Endodermal cell (in vitro differentiated cells): ENCODE measurements at regions not wholly inside any gene's neighbourhood (a gene's known extent, or its start where the extent isn't known, plus 50 kb on each side); places are given as distances from the start of the nearest gene placed in this dataset.

Experiments
- DNase-seq: peaks from one replicate; pipeline ENCODE4 v3.0.0-alpha.2; 2017
- H3K27ac ChIP-seq: 2 replicates; pipeline ENCODE4 v1.5.1; 2013; ENCODE audit warnings: mild to moderate bottlenecking, low read depth, low read length, moderate library complexity
- H3K27me3 ChIP-seq: 2 replicates; pipeline ENCODE4 v1.6.1; 2013; ENCODE audit warnings: mild to moderate bottlenecking, low read length, moderate library complexity; ENCODE audit not compliant: insufficient read depth, control insufficient read depth, poor library complexity, severe bottlenecking
- H3K36me3 ChIP-seq: 2 replicates; pipeline ENCODE4 v1.7.0; 2013; ENCODE audit warnings: mild to moderate bottlenecking, low read length, moderate library complexity; ENCODE audit not compliant: control insufficient read depth, insufficient read depth
- H3K4me1 ChIP-seq: one replicate; pipeline ENCODE4 v1.7.0; 2013; ENCODE audit warnings: low read length; ENCODE audit not compliant: control insufficient read depth, insufficient read depth
- H3K4me3 ChIP-seq: 2 replicates; pipeline ENCODE4 v1.5.1; 2013; ENCODE audit warnings: mild to moderate bottlenecking, low read length, moderate library complexity
- H3K9ac ChIP-seq: 2 replicates; pipeline ENCODE4 v1.6.1; 2013; ENCODE audit warnings: mild to moderate bottlenecking, low read length, moderate library complexity; ENCODE audit not compliant: poor library complexity, severe bottlenecking; ENCODE audit errors: extremely low read depth
- H3K9me3 ChIP-seq: 2 replicates; pipeline ENCODE4 v1.6.1; 2013; ENCODE audit warnings: mild to moderate bottlenecking, low read length, moderate library complexity; ENCODE audit not compliant: control insufficient read depth
- H3K27ac Mint-ChIP-seq: 2 replicates; pipeline ENCODE4 v1.8.0; 2020; ENCODE audit warnings: mixed read lengths
- H3K27me3 Mint-ChIP-seq: 2 replicates; pipeline ENCODE4 v1.8.0; 2021; ENCODE audit warnings: mild to moderate bottlenecking, mixed read lengths; ENCODE audit not compliant: insufficient read depth
- H3K36me3 Mint-ChIP-seq: 2 replicates; pipeline ENCODE4 v1.8.0; 2020; ENCODE audit warnings: low read depth, mixed read lengths
- H3K4me1 Mint-ChIP-seq: 2 replicates; pipeline ENCODE4 v1.8.0; 2020; ENCODE audit warnings: mixed read lengths
- H3K4me3 Mint-ChIP-seq: 2 replicates; pipeline ENCODE4 v1.8.0; 2020; ENCODE audit warnings: mild to moderate bottlenecking, moderate library complexity, mixed read lengths
- H3K9me3 Mint-ChIP-seq: 2 replicates; pipeline ENCODE4 v1.8.0; 2020; ENCODE audit warnings: mild to moderate bottlenecking, mixed read lengths
- WGBS, 2 experiments: methylation state at CpG; one replicate each; pipeline versions ENCODE4 v1.1.5 to v1.1.7; 2013; ENCODE audit warnings: missing lambda C conversion rate in 2 of 2, mixed read lengths in 1 of 2; ENCODE audit not compliant: insufficient coverage in 1 of 2, insufficient read length in 1 of 2; 5-methylcytosine and 5-hydroxymethylcytosine counted together
- TF ChIP-seq, protein P1 (sequence below): fragments of 200-600 bp; sonication (generic); conservative IDR thresholded peaks from 2 replicates; pipeline ENCODE4 v1.5.0; 2021; ENCODE audit warnings: antibody characterized with exemption, mild to moderate bottlenecking

DNA sequence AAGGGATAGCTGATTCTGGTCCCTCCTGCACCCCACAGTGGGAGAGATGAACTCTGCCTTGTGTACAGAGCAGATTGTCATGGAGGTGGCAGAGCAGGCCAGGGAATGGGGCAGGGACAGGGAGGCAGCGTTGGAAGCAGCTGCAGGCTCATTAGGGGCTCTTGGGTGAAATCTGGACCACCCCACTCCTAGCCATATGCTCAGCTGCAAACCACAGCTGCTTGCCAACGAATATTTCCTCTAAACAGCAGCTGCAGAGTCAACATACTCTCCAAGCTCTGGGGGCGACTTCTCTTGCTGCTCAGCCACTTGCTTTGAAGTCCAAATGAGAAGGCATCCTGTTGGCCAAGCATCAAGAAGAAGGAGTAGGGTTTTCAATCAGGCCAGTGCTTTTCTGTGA lies 302.3 kb upstream of the AUTS2 start:
- 83 to 86% methylated on average over 3 of the region's 3 CpGs for WGBS, 2 experiments
- no peaks in the 10 kb centered on the region for H3K9me3 ChIP-seq
- Mint-ChIP-seq H3K27me3 (peaks cover 7% of the 10 kb centered on the region), H3K4me1 (peaks cover 6% of the 10 kb centered on the region), H3K4me3 (no peak overlapping the region), H3K27ac (no peak overlapping the region), H3K36me3 (no peaks in the 10 kb centered on the region), H3K9me3 (peaks cover 2% of the 10 kb centered on the region)
- no peaks in the 10 kb centered on the region for H3K27me3 ChIP-seq
- TF ChIP-seq, protein P1, sequence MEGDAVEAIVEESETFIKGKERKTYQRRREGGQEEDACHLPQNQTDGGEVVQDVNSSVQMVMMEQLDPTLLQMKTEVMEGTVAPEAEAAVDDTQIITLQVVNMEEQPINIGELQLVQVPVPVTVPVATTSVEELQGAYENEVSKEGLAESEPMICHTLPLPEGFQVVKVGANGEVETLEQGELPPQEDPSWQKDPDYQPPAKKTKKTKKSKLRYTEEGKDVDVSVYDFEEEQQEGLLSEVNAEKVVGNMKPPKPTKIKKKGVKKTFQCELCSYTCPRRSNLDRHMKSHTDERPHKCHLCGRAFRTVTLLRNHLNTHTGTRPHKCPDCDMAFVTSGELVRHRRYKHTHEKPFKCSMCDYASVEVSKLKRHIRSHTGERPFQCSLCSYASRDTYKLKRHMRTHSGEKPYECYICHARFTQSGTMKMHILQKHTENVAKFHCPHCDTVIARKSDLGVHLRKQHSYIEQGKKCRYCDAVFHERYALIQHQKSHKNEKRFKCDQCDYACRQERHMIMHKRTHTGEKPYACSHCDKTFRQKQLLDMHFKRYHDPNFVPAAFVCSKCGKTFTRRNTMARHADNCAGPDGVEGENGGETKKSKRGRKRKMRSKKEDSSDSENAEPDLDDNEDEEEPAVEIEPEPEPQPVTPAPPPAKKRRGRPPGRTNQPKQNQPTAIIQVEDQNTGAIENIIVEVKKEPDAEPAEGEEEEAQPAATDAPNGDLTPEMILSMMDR = no peak
- H3K9ac ChIP-seq = no peak overlapping the region
- no peaks in the 10 kb centered on the region for H3K36me3 ChIP-seq
- no peak overlapping the region for H3K4me3 ChIP-seq
- H3K4me1 ChIP-seq = no peaks in the 10 kb centered on the region
- no peak overlapping the region for H3K27ac ChIP-seq
- DNase-seq = no peak

DNA sequence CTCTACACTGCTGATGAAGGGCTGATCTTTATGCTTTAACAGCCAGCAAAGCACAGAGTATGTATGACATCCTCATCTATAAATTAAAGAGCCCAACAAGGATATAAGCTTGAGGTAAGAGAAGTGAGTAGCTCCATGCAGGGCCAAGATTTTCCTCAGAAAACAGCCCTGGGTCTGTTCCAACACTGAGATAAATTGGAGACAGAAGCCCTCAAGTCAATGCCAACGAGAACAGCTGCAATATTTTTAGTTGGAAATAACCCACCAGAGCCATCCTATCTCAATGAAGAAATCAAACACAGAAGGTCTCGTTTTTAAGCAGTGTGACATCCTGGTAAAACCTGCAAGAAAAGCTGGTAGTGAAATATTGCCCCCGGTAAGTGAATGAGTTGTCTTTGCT lies 297.0 kb upstream of the AUTS2 start:
- H3K9me3 Mint-ChIP-seq = peaks cover 15% of the 10 kb centered on the region
- TF ChIP-seq, protein P1 = no peak
- peaks cover 24% of the 10 kb centered on the region for H3K9me3 ChIP-seq
- no peak overlapping the region for H3K9ac ChIP-seq
- no peaks in the 10 kb centered on the region for H3K36me3 ChIP-seq
- H3K36me3 Mint-ChIP-seq = no peaks in the 10 kb centered on the region
- no peaks in the 10 kb centered on the region for H3K4me1 ChIP-seq
- peaks cover 3% of the 10 kb centered on the region for H3K4me1 Mint-ChIP-seq
- H3K27ac ChIP-seq = no peak overlapping the region
- no peak overlapping the region for H3K4me3 ChIP-seq
- DNase-seq = no peak
- no peaks in the 10 kb centered on the region for H3K27me3 ChIP-seq
- H3K27ac Mint-ChIP-seq = no peak overlapping the region
- H3K27me3 Mint-ChIP-seq = peaks cover under 1% of the 10 kb centered on the region
- H3K4me3 Mint-ChIP-seq = no peak overlapping the region
- WGBS, 2 experiments = 77 to 88% methylated on average over 2 to 3 of the region's 3 CpGs

DNA sequence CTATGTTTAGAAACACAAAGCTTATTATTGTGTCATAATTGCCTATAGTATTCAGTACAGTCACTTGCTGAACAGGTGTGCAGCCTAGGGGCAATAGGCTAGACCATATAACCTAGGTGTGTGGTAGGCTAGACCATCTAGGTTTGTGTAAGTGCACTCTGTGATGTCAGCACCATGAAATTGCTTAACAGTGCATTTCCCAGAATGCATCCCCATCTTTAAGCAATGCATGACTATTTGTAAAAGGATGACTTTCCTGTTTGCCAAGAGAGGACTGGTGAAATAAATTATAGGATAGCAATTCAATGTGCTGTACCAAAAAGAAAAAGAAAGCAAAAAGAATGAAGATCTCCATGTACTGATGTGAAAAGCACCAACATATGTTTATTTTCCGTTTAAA lies 288.7 kb upstream of the AUTS2 start:
- Histone ChIP-seq H3K27ac (no peak overlapping the region), H3K9ac (no peak overlapping the region), H3K4me1 (no peaks in the 10 kb centered on the region), H3K9me3 (peaks cover 18% of the 10 kb centered on the region), H3K36me3 (no peaks in the 10 kb centered on the region), H3K4me3 (no peak overlapping the region), H3K27me3 (no peaks in the 10 kb centered on the region)
- Mint-ChIP-seq H3K27me3 (peaks cover 8% of the 10 kb centered on the region), H3K9me3 (peaks cover 21% of the 10 kb centered on the region), H3K36me3 (no peaks in the 10 kb centered on the region), H3K4me3 (no peak overlapping the region), H3K4me1 (no peaks in the 10 kb centered on the region), H3K27ac (no peak overlapping the region)
- TF ChIP-seq, protein P1 = no peak
- WGBS, 2 experiments = 100% methylated on average over 1 of the region's 1 CpG; no CpG with 5 or more reads in 1 of the 2 experiments
- no peak for DNase-seq
